ENCODE measurements at regions not wholly inside any gene's neighbourhood (a gene's known extent, or its start where the extent isn't known, plus 50 kb on each side); places are given as distances from the start of the nearest gene placed in this dataset.
"Not testable (repeated sequence)": the region's sequence is repeated elsewhere in the genome, so short reads cannot be mapped to it uniquely, and the experiment has no call there.

- no peak for DNase-seq
Measured at GRCh38 chr14:97771340-97772045, 974.3 kb downstream of the VRK1 start.

- DNase-seq: no peak
Measured at GRCh38 chr14:97773598-97773997, 976.4 kb downstream of the VRK1 start.

GRCh38 chr14:97776890-97777558 lies 979.8 kb downstream of the VRK1 start:
- no peak for DNase-seq

GRCh38 chr14:97777622-97778355 lies 980.6 kb downstream of the VRK1 start:
- no peak for DNase-seq

GRCh38 chr14:97779140-97779539 lies 982.0 kb downstream of the VRK1 start:
- no peak for DNase-seq

- no peak for DNase-seq
Measured at GRCh38 chr14:97780804-97781203, 983.6 kb downstream of the VRK1 start.

GRCh38 chr14:97781961-97782360 lies 984.8 kb downstream of the VRK1 start:
- DNase-seq: no peak

GRCh38 chr14:97782871-97783414 lies 985.8 kb downstream of the VRK1 start:
- no peak for DNase-seq

- DNase-seq: no peak
Measured at GRCh38 chr14:97785495-97785894, 988.3 kb downstream of the VRK1 start.

- no peak for DNase-seq
Measured at GRCh38 chr14:97788364-97788763, 991.2 kb downstream of the VRK1 start.

- no peak for DNase-seq
Measured at GRCh38 chr14:97788846-97789526, 991.8 kb downstream of the VRK1 start.

- DNase-seq: no peak
Measured at GRCh38 chr14:97791072-97791471, 993.9 kb downstream of the VRK1 start.

GRCh38 chr14:97791906-97792305 lies 994.7 kb downstream of the VRK1 start:
- DNase-seq: no peak

- DNase-seq: no peak
Measured at GRCh38 chr14:97796511-97796910, 999.3 kb downstream of the VRK1 start.

- no peak for DNase-seq
Measured at GRCh38 chr14:97798176-97798575, 1001.0 kb downstream of the VRK1 start.

GRCh38 chr14:97802430-97803373 lies 1005.5 kb downstream of the VRK1 start:
- DNase-seq: no peak

GRCh38 chr14:97804056-97804455 lies 1006.9 kb downstream of the VRK1 start:
- no peak for DNase-seq

GRCh38 chr14:97806891-97807290 lies 1009.7 kb downstream of the VRK1 start:
- no peak for DNase-seq

GRCh38 chr14:97808541-97808940 lies 1011.4 kb downstream of the VRK1 start:
- DNase-seq: not testable (repeated sequence)

- no peak for DNase-seq
Measured at GRCh38 chr14:97813556-97813955, 1016.4 kb downstream of the VRK1 start.

- no peak for DNase-seq
Measured at GRCh38 chr14:97820781-97821180, 1023.6 kb downstream of the VRK1 start.

- DNase-seq: no peak
Measured at GRCh38 chr14:97824218-97824617, 1027.0 kb downstream of the VRK1 start.
